ENCODE measurements at regions not wholly inside any gene's neighbourhood (a gene's known extent, or its start where the extent isn't known, plus 50 kb on each side); places are given as distances from the start of the nearest gene placed in this dataset.
"Not testable (repeated sequence)": the region's sequence is repeated elsewhere in the genome, so short reads cannot be mapped to it uniquely, and the experiment has no call there.

DNA sequence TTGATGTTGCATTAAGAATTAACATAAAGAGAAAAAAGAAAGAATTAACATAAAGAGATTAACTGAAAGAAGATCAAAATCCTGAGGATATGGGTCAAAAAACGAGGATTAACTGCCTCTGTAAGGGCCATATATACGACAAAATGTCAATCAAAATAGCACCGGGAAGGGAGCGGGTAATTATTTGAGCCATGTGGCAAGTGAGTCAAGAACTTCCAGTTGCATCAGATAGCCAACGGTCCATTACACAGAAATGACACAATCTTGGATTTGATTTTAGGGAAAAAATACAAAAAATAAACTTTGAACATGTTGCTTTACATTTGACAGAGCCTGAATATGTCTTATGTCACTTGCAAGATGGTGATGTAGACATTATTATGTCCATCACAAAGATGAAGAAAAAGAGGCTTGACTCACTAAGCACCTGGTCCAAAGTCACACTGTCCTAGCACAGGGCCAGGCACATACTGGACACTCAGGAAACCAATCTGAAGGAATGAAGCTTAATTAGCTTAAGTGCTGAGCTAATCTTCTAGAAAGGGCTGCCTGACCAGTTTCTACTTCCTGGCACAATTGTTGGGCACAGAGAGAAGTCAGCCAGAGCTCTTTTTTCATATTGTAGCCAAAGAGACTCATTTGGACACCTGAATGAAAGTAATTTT is 273.2 kb upstream of the PAPPA start:
- DNase-seq (ENCODE audit: low spot score) = no peak

DNA sequence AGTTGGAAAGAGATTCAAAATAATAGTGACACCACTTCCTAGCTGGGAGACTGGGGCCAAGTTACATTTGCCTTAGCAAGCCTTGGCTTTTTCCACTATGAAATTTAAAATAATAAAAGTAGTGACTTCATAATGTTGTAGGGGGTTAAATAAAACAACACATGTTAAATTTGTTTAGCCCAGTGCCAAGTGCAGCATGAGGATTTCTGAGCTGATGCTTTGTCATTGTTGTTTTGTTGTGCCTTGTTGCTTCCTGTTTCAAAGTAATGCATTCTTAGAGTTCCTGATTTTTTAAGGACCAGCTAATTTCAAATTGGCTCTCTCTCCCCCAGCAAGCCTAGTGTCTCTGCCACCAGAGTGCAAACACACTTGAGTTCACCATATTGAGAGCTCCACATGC is 270.7 kb upstream of the PAPPA start:
- DNase-seq (ENCODE audit: low spot score) = peak; percentile 44

DNA sequence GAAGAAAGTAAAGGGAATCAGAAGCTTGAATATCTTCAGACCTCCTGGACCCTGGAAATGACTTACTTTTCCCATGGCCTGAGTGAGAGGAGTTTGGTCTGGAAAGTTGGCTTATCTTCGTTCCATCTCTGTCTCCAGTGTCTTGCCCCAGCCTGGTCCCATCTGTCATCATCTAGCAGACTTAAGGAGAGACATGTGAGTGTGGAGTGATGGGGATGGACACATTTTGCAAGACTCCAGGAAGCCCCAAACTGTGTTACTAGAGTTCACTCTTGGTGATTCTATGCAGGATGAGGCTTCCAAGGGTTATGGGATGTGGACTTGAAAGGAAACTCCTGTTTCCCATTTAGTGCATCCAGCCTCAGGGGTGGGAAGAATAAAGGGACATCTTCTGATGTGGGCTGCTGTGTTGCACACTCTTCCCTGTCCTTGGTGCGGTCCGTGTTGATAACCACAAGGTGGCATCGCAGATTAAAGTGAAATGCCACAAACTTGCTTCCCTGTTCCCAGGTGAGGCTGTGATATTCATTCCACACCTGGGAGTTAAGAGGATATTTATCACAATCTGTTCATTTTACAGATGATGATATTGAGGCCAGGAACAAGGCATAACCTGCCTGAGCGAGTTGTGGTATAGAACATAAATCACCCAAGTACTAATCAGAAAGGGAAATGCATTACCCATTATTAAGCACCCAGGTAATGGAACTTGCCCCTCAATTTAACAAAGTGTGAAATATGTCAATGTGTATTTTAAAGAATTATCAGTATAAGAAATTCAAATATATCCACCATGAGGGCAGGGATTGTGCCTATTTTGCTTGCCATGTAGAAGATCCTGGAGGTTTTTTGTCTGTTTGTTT is 269.9 kb upstream of the PAPPA start:
- peak; percentile 60 for DNase-seq (ENCODE audit: low spot score)

DNA sequence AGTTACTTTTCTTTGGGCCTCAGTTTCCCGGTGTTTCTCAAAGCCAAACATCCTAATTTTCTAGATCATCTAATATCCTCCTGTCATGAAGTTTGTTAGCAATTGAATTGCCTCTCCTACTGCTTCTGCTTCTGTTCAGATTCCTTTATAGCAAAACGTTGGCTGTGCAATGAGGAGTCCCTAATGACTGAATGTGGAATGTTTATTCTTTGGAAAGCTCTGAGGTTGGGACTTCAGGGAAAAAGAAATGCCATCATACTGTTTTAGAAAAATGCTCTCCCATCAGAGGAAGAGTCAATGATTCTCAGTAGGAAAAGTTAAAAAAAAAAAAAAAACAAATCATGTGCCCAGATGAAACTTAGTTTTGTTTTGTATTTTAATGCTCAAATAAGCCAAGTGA is 268.7 kb upstream of the PAPPA start:
- DNase-seq (ENCODE audit: low spot score) = no peak

DNA sequence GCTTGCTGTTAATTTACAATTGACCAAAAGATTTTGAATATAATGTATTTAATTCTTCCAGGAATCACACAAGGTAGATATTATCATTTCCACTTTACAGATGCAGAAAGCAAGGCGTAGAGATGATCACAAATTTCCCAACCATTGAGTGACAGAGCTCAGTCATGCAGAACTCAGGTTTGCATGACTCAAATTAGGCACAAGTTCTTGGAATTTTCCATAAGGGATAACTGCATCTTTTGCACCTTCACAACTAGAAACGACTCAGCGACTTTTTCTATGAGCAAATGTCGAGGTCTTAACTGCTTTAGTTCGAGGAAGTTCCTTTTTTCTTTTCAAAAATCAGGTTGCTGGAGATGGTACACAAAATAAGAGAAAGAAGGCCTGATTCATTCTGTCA is 265.5 kb upstream of the PAPPA start:
- no peak for DNase-seq (ENCODE audit: low spot score)

DNA sequence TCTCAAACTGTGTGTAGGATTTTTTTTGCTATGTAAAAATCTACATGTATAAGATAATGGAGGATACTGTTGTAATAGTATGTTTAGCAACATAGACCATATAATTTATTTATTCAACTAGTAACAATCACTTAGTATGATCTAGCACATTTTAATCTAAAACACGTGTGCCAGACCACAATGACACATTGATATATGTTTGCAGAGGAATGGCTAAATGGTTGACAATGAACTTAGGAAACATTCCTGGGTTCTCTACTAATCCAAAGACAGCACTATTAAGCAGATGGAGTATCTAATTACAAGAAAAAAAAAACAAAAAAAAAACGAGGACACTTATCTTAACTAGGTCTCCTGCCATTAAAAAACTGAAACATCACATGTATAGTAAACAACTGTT is 261.7 kb upstream of the PAPPA start:
- DNase-seq (ENCODE audit: low spot score) = peak; percentile 21

DNA sequence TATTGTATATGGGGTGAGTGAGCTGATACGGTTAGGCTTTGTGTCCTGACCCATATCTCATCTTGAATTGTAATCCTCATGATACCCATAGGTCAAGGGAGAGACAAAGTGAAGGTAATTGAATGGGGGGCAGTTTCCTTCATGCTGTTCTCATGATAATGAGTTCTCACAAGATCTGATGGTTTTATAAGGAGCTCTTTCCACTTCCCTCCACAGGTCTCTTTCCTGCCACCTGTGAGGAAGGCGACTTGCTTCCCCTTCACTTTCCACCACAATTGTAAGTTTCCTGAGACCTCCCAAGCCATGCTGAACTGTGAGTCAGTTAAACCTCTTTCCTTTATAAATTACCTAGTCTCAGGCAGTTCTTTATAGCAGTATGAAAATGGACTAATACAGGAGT is 255.1 kb upstream of the PAPPA start:
- DNase-seq (ENCODE audit: low spot score) = not testable (repeated sequence)

DNA sequence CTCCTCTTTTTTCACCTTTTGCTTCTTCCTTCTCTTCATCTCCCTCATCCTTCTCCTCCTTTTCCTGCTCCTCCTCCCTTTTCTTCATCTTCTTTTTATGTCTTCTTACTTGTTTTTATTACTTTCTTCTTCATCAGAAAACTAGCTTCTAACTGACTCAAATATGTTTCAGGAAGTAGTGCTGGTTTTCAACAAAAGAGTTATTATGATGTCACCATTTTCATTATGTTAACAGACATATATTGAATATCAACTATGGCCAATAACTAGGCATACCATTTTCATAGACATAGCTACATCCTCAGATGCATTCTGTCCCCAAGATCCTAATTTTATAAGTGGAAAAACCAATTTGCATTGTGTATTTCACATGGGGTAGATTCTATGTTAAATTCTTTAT is 252.9 kb upstream of the PAPPA start:
- DNase-seq (ENCODE audit: low spot score) = no peak

DNA sequence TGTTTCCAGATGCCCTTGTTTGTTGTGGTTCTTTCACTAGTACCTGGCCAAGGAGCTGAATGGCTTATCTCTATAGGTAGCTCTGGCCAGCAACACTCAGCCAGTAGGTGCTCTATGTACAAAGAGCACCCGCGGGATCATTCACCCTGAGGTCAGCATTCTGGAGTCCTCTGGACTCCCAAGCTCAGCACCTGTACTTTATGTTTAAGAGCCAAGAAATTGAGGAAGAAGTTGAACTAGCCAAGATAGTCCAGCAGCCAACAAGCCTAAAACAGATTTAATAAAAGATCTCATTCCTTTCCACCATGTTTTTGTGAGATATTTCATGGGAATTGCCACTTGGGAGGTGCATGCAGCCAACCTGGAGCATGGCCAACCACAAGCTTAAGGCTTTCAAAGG is 242.6 kb upstream of the PAPPA start:
- no peak for DNase-seq (ENCODE audit: low spot score)

DNA sequence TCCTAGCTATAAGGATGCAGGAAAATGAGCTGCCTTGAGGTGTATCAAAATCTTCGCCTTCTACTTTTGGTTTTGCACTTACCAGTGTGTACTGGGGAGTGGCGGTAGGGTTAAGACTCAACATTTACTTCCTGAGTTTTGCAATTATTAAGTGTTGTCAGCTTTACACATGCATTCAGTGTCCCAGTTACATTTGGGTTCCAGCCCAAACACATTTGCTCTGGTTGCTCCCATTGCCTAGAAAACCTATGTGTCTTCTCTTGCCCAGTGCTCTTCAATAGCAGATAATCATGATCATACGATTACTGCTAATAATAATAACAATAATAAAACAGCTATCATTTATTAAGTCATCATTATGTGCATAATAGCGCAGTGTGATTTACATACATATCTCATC is 241.5 kb upstream of the PAPPA start:
- no peak for DNase-seq (ENCODE audit: low spot score)

DNA sequence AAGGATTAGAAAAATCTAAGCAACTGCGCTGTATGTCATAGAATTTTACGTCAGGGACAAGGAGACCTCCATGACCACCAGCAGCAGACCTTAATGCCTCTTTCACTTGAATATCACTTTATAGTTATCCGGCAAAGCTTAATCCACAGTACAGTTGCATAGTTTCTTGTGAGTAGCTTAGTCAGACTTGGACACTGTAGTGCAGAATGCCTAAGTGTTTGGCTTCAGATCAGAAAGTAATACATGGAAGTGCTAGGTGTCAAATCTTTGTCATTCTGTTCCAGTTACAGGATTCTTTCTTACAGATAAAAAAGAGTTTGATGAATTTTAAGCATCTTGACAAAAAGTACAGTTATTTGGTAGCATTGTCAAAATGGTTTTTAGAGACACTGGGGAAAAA is 239.9 kb upstream of the PAPPA start:
- peak; percentile 42 for DNase-seq (ENCODE audit: low spot score)

DNA sequence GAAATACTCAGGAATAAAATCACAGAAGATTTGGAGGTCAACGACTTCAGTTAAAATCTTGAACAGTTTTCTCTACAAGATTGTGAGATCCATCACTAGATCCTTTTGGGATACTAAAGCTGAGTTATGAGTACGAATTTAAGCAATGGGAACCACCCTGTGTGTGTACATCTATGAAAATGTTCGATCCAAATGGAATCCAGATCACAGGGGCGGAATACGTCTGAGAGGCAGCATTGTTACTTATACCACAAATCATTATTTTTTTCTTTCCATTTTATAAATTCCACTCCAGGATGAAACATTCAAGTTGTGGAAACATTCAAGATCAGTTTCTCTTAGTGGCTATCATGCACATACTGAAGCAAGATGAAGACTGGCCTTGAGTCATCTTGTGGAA is 239.3 kb upstream of the PAPPA start:
- DNase-seq (ENCODE audit: low spot score) = no peak

DNA sequence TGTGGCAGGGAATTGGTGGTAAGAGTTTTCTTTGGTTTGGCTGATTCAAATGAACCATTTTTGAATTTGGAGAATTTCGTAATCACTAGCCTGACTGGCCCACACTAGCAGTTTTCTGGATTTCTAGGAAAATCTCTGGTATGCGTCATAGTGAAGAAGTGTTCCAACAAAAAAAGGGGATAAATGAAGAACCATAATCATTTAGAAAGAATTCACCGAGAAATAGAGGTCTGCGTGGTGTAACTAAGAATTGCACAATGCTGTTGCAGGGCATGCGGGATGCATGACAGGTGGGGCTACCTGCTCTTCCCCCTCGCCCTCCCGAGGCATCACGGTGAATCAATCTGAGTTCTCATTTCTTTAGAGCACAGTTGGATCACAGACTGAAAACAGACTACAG is 232.3 kb upstream of the PAPPA start:
- DNase-seq (ENCODE audit: low spot score) = peak; percentile 78

DNA sequence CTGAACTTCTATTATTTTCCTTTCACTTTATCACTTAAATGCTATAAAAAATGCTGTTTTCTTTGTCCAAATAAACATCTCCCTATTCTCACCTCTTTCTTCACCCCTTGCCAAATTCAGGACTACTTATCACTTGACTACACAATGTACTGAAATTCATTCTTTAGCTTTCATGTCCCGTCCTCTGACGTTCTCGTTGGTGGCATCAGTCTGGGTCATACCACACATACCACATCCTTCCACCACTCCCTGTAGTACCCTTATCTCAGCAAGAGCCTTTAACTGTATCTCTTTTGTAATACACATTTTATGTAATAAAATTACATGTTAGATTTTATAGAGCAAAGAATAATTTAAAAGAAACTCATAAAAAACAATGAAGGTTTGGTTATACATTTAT is 231.1 kb upstream of the PAPPA start:
- no peak for DNase-seq (ENCODE audit: low spot score)

DNA sequence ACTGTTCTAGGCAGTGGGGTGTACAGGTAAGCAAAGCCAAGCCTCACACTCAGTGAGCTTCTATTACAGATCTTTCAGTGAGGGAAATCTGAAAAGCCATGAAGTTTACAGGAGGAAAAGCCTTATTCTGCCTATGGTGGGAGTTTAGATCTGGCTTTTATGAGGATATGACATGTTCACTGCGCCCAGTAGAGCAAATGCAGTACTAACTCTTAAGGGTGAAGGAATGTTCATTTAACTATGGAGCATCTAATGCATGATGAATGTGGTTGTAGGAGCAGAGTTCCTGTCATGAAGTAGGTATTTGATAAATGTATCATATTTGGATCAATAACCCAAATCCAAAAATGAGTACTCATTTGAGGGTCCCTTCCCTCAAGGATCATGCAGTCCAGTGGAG is 230.2 kb upstream of the PAPPA start:
- no peak for DNase-seq (ENCODE audit: low spot score)

DNA sequence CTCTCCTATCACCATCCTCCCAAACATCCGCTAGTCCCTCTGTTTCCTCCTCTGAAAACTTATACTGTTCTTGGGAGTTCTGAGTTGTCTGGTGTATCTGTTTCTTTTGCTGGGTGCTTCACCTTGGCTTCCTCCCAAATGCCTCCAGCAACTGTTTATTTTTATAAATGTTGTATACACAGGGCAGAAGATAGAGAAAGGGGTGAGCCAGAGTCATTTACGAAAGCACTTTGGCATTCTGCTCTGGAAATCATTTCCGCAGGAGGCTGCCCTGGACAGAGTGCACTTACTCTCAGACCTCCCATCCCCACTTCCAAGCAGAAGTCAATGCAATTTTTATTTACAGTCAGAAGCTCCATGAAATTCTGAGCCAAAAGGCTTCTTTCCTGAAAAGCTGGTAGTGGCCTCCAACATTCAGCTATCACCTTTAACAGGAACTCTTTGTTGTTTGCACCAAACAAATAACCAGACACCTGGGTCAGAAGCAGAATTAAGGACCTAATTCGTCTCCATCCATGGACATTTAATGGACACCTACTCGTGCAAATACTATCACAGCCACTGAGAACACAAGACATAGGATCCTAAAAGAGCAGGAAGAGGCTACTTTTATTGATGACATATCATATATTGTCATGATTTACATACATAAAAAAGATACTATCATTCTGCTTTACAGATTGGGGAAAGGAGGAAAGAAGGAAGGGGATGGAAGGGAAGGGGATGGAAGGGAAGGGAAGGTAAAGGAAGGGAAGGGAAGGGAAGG is 229.5 kb upstream of the PAPPA start:
- peak; percentile 42 for DNase-seq (ENCODE audit: low spot score)

DNA sequence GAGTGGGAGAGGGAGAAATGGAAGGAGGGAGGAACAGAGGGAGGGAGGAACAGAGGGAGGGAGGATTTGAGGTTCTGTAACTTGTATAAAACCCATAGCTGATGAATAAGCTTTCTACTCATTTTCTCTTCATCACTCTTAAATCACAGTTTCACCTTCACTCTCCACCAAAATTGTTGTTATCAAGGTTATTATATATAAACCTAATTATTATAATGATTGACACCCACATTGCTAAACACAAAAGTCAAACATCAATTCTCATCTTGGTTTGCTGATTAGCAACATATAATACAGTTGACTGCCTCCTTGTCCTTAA is 229.0 kb upstream of the PAPPA start:
- DNase-seq (ENCODE audit: low spot score) = no peak

DNA sequence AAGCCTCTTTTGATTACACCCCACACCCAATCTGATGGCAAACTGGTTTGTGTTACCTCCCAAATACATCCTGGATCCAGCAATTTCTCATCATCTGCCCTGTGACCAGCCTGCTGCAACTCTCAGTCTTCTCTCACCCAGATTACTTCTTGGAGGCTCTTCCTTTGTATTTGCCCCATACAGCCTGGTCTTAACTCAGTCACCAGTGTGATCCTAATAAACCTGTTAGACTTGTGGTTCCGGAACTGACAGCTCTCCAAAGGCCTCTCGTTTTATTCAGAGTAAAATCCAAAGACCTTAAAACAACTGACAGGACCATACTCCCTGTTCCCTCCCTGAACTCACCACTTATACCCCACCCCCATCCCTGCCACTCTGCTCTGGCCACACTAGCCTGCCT is 228.2 kb upstream of the PAPPA start:
- DNase-seq (ENCODE audit: low spot score) = no peak

DNA sequence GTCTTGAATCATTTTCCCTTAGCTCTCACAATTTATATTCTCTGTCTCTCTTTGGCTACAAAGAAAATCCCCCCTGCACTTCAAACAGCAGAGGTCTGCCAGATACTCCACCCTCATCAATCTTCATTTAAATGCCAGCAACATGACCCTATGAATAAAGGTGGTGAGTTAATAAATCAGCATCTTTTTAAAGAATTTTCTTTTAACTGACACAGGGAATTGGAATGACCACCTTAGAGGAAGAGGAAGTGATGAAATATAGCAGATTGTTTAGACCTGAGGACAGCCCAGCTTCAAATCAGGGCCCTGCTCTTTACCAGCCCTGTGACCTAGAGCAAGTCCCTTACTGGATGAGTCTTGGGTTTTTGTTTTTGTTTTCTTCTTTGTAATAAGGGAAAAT is 223.1 kb upstream of the PAPPA start:
- DNase-seq (ENCODE audit: low spot score) = no peak

DNA sequence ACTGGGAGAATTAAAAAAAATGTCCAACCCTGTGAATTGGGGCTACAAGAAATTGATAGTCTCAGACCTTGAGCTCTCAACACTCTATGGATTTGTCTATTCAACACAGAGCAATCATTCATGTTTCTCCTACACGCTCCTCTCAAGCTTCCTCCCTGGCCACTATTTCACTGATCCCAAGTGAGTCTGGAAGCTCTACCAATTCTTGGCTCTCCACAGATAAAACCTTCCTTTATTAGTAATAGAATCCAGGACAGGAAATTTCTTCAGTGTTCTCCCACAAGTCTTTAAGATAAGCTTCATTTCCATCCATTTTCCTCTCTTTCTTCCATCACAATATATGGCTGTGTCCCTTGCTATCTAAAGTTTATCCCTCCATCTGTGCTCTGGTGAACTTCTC is 215.1 kb upstream of the PAPPA start:
- no peak for DNase-seq (ENCODE audit: low spot score)

DNA sequence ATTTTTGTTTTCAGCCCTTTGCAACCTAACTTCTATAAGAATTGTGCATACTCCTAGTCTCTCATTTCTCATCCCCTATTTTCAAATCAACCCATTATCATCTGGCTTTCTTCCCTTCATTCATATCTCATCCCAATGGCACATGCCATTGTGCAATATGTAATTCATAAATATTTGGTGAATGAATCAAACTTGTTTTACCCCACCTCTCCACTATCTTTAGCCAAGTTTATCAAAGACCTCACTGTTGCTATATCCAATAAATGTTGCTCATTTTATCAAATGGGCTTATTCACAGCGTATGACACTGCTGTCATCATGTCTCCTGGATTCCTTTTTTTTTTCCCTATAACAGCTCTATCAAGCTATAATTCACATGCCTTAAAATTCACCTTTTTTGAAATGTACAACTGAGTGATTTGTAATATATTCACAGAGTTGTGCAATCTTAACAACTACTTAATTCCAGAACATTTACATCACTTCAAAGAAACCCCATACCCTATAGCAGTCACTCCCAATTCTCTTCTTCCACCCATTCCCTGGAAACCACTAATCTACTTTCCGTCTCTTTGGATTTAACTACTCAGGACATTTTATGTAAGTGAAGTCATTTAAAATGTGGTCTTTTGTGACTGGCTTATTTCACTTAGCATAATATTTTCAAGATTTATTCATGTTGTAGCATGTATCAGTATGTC is 214.4 kb upstream of the PAPPA start:
- no peak for DNase-seq (ENCODE audit: low spot score)

DNA sequence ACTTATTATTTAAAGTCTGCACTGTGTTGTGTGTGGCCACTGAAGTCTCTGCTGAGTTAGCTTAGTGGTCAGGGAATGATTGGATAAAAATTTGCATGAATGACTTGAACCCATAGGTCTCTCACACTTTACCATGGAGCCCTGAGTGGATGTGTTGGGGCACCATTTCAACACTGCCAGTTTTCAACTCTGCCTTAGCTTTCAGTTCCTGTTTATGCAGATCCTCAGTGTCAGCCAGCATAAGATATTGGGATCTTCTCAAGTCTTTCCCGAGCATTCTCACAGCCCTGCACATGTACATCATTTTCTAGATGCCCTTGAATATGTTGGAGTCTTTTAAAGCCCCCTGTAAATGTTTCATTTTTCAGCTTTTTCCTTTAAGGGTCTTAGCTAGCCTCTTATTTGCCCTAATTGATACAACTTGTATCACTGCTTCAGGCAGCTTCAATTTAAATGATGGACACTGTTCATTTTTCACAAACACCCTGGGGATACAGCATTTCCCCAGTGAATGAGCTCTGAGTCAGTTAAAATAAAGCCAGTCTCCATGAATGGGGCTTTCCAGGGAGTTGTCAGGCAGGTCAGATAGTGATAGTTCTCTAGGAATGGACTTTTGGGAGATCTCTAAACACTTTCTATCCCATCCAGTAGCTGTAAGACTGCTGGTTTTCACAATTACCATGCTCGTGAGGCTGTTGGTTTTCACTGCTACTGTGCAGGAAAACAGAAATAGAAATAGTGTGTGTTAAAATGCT is 211.9 kb upstream of the PAPPA start:
- no peak for DNase-seq (ENCODE audit: low spot score)

Data from AG20443 (cell line).